Mesothelial cell of epicardium (in vitro differentiated cells): ENCODE measurements at regions not wholly inside any gene's neighbourhood (a gene's known extent, or its start where the extent isn't known, plus 50 kb on each side); places are given as distances from the start of the nearest gene placed in this dataset.
A peak's percentile ranks its signal among the peaks of the same experiment; 100 is the strongest.

Experiments used
- DNase-seq, 2 experiments: peaks; one replicate each; pipeline ENCODE4 v3.0.0; 2021; ENCODE audit warnings: low spot score in 2 of 2; ENCODE audit not compliant: unreplicated experiment in 2 of 2
- H3K27ac Mint-ChIP-seq: 2 replicates; pipeline ENCODE4 v1.8.0; 2021; ENCODE audit warnings: mixed read lengths
- H3K27me3 Mint-ChIP-seq: 2 replicates; pipeline ENCODE4 v1.8.0; 2021; ENCODE audit warnings: low read depth, mixed read lengths
- H3K36me3 Mint-ChIP-seq: 2 replicates; pipeline ENCODE4 v1.8.0; 2021; ENCODE audit warnings: mixed read lengths
- H3K4me1 Mint-ChIP-seq: 2 replicates; pipeline ENCODE4 v1.8.0; 2021; ENCODE audit warnings: mixed read lengths
- H3K4me3 Mint-ChIP-seq: 2 replicates; pipeline ENCODE4 v1.8.0; 2021; ENCODE audit warnings: mild to moderate bottlenecking, moderate library complexity, mixed read lengths
- H3K9me3 Mint-ChIP-seq: 2 replicates; pipeline ENCODE4 v1.8.0; 2021; ENCODE audit warnings: mixed read lengths
- TF ChIP-seq, protein P1 (sequence below): fragments of 200-600 bp; sonication (generic); IDR thresholded peaks from one replicate; pipeline ENCODE4 v1.5.0; 2021; ENCODE audit warnings: antibody characterized with exemption; ENCODE audit not compliant: unreplicated experiment

DNA sequence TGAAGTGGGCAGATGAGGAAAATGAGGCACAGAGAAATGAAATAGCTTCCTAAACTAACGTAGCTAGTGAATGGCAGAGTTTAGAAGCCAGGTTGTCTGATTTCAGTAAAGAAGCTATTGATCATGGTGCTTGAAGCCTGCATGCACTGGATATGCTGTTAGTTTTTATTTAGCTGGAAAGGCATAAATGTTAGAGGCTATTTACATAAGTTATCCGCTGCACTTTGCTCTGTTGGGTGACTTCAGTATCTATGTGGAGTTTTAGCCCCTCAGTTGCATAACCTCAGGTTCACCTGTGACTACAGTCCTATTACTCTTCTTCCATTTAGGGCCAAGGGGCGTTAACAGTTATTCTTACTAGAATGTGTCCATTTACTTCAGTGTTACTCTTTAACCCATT lies 522.4 kb upstream of the RPS6KA3 start:
- Mint-ChIP-seq H3K4me3 (no peak overlapping the region), H3K27ac (no peak overlapping the region), H3K4me1 (no peaks in the 10 kb centered on the region), H3K9me3 (peaks cover 5% of the 10 kb centered on the region), H3K27me3 (no peaks in the 10 kb centered on the region), H3K36me3 (no peaks in the 10 kb centered on the region)
- no peak for DNase-seq
- TF ChIP-seq, protein P1, sequence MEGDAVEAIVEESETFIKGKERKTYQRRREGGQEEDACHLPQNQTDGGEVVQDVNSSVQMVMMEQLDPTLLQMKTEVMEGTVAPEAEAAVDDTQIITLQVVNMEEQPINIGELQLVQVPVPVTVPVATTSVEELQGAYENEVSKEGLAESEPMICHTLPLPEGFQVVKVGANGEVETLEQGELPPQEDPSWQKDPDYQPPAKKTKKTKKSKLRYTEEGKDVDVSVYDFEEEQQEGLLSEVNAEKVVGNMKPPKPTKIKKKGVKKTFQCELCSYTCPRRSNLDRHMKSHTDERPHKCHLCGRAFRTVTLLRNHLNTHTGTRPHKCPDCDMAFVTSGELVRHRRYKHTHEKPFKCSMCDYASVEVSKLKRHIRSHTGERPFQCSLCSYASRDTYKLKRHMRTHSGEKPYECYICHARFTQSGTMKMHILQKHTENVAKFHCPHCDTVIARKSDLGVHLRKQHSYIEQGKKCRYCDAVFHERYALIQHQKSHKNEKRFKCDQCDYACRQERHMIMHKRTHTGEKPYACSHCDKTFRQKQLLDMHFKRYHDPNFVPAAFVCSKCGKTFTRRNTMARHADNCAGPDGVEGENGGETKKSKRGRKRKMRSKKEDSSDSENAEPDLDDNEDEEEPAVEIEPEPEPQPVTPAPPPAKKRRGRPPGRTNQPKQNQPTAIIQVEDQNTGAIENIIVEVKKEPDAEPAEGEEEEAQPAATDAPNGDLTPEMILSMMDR = no peak

- Mint-ChIP-seq H3K36me3 (peaks cover 1% of the 10 kb centered on the region), H3K27ac (no peak overlapping the region), H3K9me3 (peaks cover 13% of the 10 kb centered on the region), H3K4me1 (peaks cover 4% of the 10 kb centered on the region), H3K27me3 (no peaks in the 10 kb centered on the region), H3K4me3 (no peak overlapping the region)
- TF ChIP-seq, protein P1 = no peak
- DNase-seq = no peak
Observed at GRCh38 chrX:20767346-20767745, 500.6 kb upstream of the RPS6KA3 start.

DNA sequence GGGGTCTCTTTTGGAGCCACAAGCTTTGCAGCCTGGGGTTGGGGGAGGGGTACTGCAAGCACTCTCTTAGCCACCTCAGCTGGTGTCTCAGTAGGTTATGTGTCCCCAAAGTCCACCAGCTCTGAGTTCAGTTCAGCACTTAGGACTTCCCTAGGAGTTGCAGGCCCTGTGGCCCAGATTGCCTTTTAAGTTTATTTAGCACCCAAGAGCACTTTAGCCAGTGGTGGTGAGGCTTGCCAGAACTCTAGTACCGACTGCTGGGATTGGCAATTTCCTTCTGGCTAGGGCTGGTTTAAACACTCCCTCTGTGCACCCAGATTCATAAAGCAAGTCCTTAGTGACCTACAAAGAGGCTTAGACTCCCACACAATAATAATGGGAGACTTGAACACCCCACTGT lies 489.9 kb upstream of the RPS6KA3 start:
- Mint-ChIP-seq H3K4me1 (no peaks in the 10 kb centered on the region), H3K4me3 (no peak overlapping the region), H3K9me3 (peaks cover 5% of the 10 kb centered on the region), H3K27ac (no peak overlapping the region), H3K27me3 (no peaks in the 10 kb centered on the region), H3K36me3 (no peaks in the 10 kb centered on the region)
- TF ChIP-seq, protein P1 = no peak
- DNase-seq = no peak

GRCh38 chrX:20753076-20753475 lies 486.4 kb upstream of the RPS6KA3 start:
- Mint-ChIP-seq H3K4me1 (no peaks in the 10 kb centered on the region), H3K4me3 (no peak overlapping the region), H3K9me3 (peaks cover 13% of the 10 kb centered on the region), H3K27ac (no peak overlapping the region), H3K36me3 (no peaks in the 10 kb centered on the region), H3K27me3 (no peaks in the 10 kb centered on the region)
- DNase-seq = no peak
- TF ChIP-seq, protein P1 = no peak

DNA sequence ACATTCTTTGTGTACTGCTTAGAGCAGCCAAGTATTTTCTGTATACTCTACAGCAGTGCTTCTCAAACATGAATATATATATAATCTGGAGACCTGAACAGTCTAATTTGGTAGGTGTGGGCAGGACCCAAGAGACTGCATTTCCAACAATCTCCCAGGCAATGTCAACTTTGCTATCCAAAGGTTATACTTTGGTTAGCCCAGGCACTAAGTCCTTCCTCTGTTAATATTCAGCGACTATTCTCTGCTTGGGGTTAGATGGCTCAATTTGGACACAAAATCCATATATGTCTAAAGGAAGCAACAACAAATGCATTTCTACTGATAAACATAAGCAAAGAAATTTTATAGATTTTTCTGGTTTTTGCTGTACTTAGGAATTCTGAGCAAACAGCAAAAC lies 480.0 kb upstream of the RPS6KA3 start:
- Mint-ChIP-seq H3K27me3 (no peaks in the 10 kb centered on the region), H3K9me3 (peaks cover 9% of the 10 kb centered on the region), H3K27ac (no peak overlapping the region), H3K4me3 (no peak overlapping the region), H3K36me3 (no peaks in the 10 kb centered on the region), H3K4me1 (peaks cover 18% of the 10 kb centered on the region)
- TF ChIP-seq, protein P1 = no peak
- no peak for DNase-seq

DNA sequence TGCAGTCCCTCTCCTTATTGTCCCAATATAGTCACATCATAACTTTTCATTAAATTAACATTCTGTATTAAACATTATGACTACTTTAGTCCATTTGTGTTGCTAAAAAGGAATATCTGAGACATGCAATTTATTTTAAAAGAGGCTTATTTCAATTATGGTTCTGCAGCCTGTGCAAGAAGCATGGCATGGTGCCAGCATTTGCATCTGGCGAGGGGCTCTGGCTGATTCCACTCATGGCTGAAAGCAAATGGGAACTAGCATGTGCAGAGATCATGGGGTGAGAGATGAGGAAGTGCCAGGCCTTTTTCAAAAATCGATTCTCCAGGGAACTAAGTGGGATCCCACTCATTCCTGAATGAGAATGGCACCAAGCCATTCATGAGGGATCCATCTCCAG lies 476.3 kb upstream of the RPS6KA3 start:
- Mint-ChIP-seq H3K27me3 (no peaks in the 10 kb centered on the region), H3K9me3 (no peaks in the 10 kb centered on the region), H3K4me3 (no peak overlapping the region), H3K36me3 (no peaks in the 10 kb centered on the region), H3K4me1 (peaks cover 19% of the 10 kb centered on the region), H3K27ac (no peak overlapping the region)
- TF ChIP-seq, protein P1 = no peak
- peak; percentile 23 to 38 for DNase-seq
